GM23338 (cell line): ENCODE measurements at regions not wholly inside any gene's neighbourhood (a gene's known extent, or its start where the extent isn't known, plus 50 kb on each side); places are given as distances from the start of the nearest gene placed in this dataset.

ENCODE experiments used
- ATAC-seq: fragments of 200-7000 bp; cut with Tn5 transposase; 3 replicates; pipeline ENCODE4 v1.9.1; 2020
- DNase-seq: peaks from one replicate; pipeline ENCODE4 v3.0.0-alpha.2; 2015; ENCODE audit warnings: low spot score
- H2AFZ ChIP-seq: fragments of 200-600 bp; sonication (generic); 2 replicates; pipeline ENCODE4 v1.8.0; 2016; ENCODE audit warnings: antibody characterized with exemption, mild to moderate bottlenecking, moderate library complexity
- H3F3A ChIP-seq: fragments of 200-600 bp; sonication (generic); replicated peaks from 2 replicates; pipeline ENCODE4 v1.8.0; 2017; ENCODE audit warnings: antibody characterized with exemption, mixed run types, low read depth
- H3K27ac ChIP-seq: fragments of 200-600 bp; sonication (generic); 2 replicates; pipeline ENCODE4 v1.6.1; 2016; ENCODE audit warnings: low read depth
- H3K27me3 ChIP-seq: fragments of 200-600 bp; sonication (generic); 2 replicates; pipeline ENCODE4 v1.8.0; 2016; ENCODE audit warnings: mild to moderate bottlenecking, mixed run types, moderate library complexity; ENCODE audit not compliant: insufficient read depth
- H3K36me3 ChIP-seq: fragments of 200-600 bp; sonication (generic); 2 replicates; pipeline ENCODE4 v1.8.0; 2016; ENCODE audit warnings: mild to moderate bottlenecking; ENCODE audit not compliant: insufficient read depth
- H3K4me1 ChIP-seq: fragments of 200-600 bp; sonication (generic); 2 replicates; pipeline ENCODE4 v1.8.0; 2016; ENCODE audit warnings: mild to moderate bottlenecking, moderate library complexity; ENCODE audit not compliant: insufficient read depth
- H3K4me2 ChIP-seq: fragments of 200-600 bp; sonication (generic); 2 replicates; pipeline ENCODE4 v1.7.1; 2017; ENCODE audit warnings: mixed run types
- H3K4me3 ChIP-seq: fragments of 200-600 bp; sonication (generic); 2 replicates; pipeline ENCODE4 v1.6.1; 2016; ENCODE audit warnings: mixed run types
- H3K79me2 ChIP-seq: fragments of 200-600 bp; sonication (generic); replicated peaks from 2 replicates; pipeline ENCODE4 v1.8.0; 2017; ENCODE audit warnings: mild to moderate bottlenecking; ENCODE audit not compliant: insufficient read depth
- H3K9me2 ChIP-seq: fragments of 200-600 bp; sonication (generic); 2 replicates; pipeline ENCODE4 v1.8.0; 2017; ENCODE audit not compliant: insufficient read depth
- H4K20me1 ChIP-seq: fragments of 200-600 bp; sonication (generic); replicated peaks from 2 replicates; pipeline ENCODE4 v1.8.0; 2017; ENCODE audit warnings: mild to moderate bottlenecking; ENCODE audit not compliant: insufficient read depth
- H3K27ac Mint-ChIP-seq: 2 replicates; pipeline ENCODE4 v1.8.0; 2020; ENCODE audit warnings: inconsistent platforms, mild to moderate bottlenecking, moderate library complexity, mixed read lengths
- H3K27me3 Mint-ChIP-seq: 3 replicates; pipeline ENCODE4 v1.8.0; 2022; ENCODE audit warnings: low read depth, mild to moderate bottlenecking, moderate library complexity, mixed read lengths, inconsistent platforms; ENCODE audit not compliant: insufficient read depth, poor library complexity
- H3K36me3 Mint-ChIP-seq: 3 replicates; pipeline ENCODE4 v1.8.0; 2021; ENCODE audit warnings: low read depth, mild to moderate bottlenecking, inconsistent platforms, moderate library complexity, mixed read lengths
- H3K4me1 Mint-ChIP-seq: 3 replicates; pipeline ENCODE4 v1.8.0; 2020; ENCODE audit warnings: mild to moderate bottlenecking, inconsistent platforms, mixed read lengths
- H3K4me3 Mint-ChIP-seq: 3 replicates; pipeline ENCODE4 v1.8.0; 2021; ENCODE audit warnings: moderate library complexity, mild to moderate bottlenecking, inconsistent platforms, mixed read lengths
- H3K9me3 Mint-ChIP-seq: 3 replicates; pipeline ENCODE4 v1.8.0; 2020; ENCODE audit warnings: moderate library complexity, mild to moderate bottlenecking, inconsistent platforms, mixed read lengths
- CREB1 ChIP-seq: fragments of 250-450 bp; sonication (Bioruptor Pico); IDR thresholded peaks from 2 replicates; pipeline ENCODE4 v1.5.0; 2020; ENCODE audit warnings: low read depth, mild to moderate bottlenecking, moderate library complexity
- CTCF ChIP-seq, 2 experiments: fragments of 200-600 bp in 1 of 2; sonication (generic) in 1 of 2; conservative IDR thresholded peaks; 2 replicates each; pipeline versions ENCODE4 v1.5.1 to v1.6.1; 2016 to 2017; ENCODE audit warnings: antibody characterized with exemption in 2 of 2, low read depth in 2 of 2, mild to moderate bottlenecking in 2 of 2, moderate library complexity in 1 of 2
- ETS1 ChIP-seq: IDR thresholded peaks from 2 replicates; pipeline ENCODE4 v1.6.1; 2016; ENCODE audit warnings: antibody characterized with exemption
- EZH2 ChIP-seq: fragments of 200-600 bp; sonication (generic); IDR thresholded peaks from one replicate; pipeline ENCODE4 v1.8.0; 2017; ENCODE audit warnings: antibody characterized with exemption, mild to moderate bottlenecking, low read depth; ENCODE audit not compliant: unreplicated experiment
- EZH2phosphoT487 ChIP-seq: fragments of 200-600 bp; sonication (generic); IDR thresholded peaks from one replicate; pipeline ENCODE4 v1.8.1; 2018; ENCODE audit warnings: antibody characterized with exemption; ENCODE audit not compliant: unreplicated experiment
- JUNB ChIP-seq: IDR thresholded peaks from one replicate; pipeline ENCODE4 v1.6.1; 2016; ENCODE audit warnings: antibody characterized with exemption; ENCODE audit not compliant: unreplicated experiment
- NANOG ChIP-seq: IDR thresholded peaks from 2 replicates; pipeline ENCODE4 v1.6.1; 2016; ENCODE audit warnings: antibody characterized with exemption, borderline replicate concordance
- POLR2AphosphoS5 ChIP-seq: IDR thresholded peaks from 2 replicates; pipeline ENCODE4 v1.6.1; 2016; ENCODE audit warnings: antibody characterized with exemption, low read depth
- REST ChIP-seq: IDR thresholded peaks from one replicate; pipeline ENCODE4 v1.6.1; 2018; ENCODE audit warnings: antibody characterized with exemption; ENCODE audit not compliant: unreplicated experiment
- STAT1 ChIP-seq: IDR thresholded peaks from one replicate; pipeline ENCODE4 v1.6.1; 2016; ENCODE audit warnings: antibody characterized with exemption; ENCODE audit not compliant: unreplicated experiment
- ZNF114 ChIP-seq: fragments of 250-450 bp; sonication (Bioruptor Pico); IDR thresholded peaks from 2 replicates; pipeline ENCODE4 v1.5.0; 2020; ENCODE audit warnings: mild to moderate bottlenecking, moderate library complexity
- ZNF331 ChIP-seq: fragments of 250-450 bp; sonication (Bioruptor Pico); IDR thresholded peaks from 2 replicates; pipeline ENCODE4 v1.5.0; 2020; ENCODE audit warnings: low read depth, mild to moderate bottlenecking, moderate library complexity

GRCh38 chr3:174397848-174398247, 461.3 kb upstream of the NAALADL2 start:
- ATAC-seq (no peak), DNase-seq (peak; percentile 54)
- no peaks in the 10 kb centered on the region for H3K79me2 ChIP-seq
- Mint-ChIP-seq H3K36me3 (peaks cover 38% of the 10 kb centered on the region), H3K4me1 (0 out of 3 replicates have a peak, but pooled peaks cover 1% of the 10 kb centered on the region), H3K27me3 (no peaks in the 10 kb centered on the region), H3K4me3 (no peak overlapping the region), H3K27ac (no peak overlapping the region), H3K9me3 (peaks cover 5% of the 10 kb centered on the region; the same call in 2 of the 3 replicates)
- H3K9me2 ChIP-seq = no peaks in the 10 kb centered on the region
- no peak overlapping the region for H3K27ac ChIP-seq
- TF ChIP-seq CREB1 (CRISPR knock-in tag) = no peak
- no peak for TF ChIP-seq ZNF114 (CRISPR knock-in tag)
- TF ChIP-seq CTCF (conservative IDR thresholded peaks at IDR 0.05; ENCODE audit: low read depth in 2 of 2) = peak in 1 of 2 experiments; percentile 60
- no peak for TF ChIP-seq ZNF331 (CRISPR knock-in tag)
- no peak for TF ChIP-seq STAT1
- no peak overlapping the region for H2AFZ ChIP-seq
- no peaks in the 10 kb centered on the region for H3K36me3 ChIP-seq
- H3K27me3 ChIP-seq = no peaks in the 10 kb centered on the region
- no peaks in the 10 kb centered on the region for H3K4me1 ChIP-seq
- H3K4me2 ChIP-seq = no peak overlapping the region
- no peaks in the 10 kb centered on the region for H4K20me1 ChIP-seq
- H3K4me3 ChIP-seq = no peak overlapping the region
- H3F3A ChIP-seq = no peaks in the 10 kb centered on the region

- no peaks in the 10 kb centered on the region for H3K36me3 ChIP-seq
- H3K27me3 Mint-ChIP-seq = no peaks in the 10 kb centered on the region
- DNase-seq = no peak
- no peaks in the 10 kb centered on the region for H3F3A ChIP-seq
- no peak overlapping the region for H3K4me3 Mint-ChIP-seq
- no peak overlapping the region for H2AFZ ChIP-seq
- H3K4me3 ChIP-seq = no peak overlapping the region
- no peaks in the 10 kb centered on the region for H3K4me1 ChIP-seq
- H3K36me3 Mint-ChIP-seq = peaks cover 38% of the 10 kb centered on the region
- no peaks in the 10 kb centered on the region for H3K4me1 Mint-ChIP-seq
- H3K4me2 ChIP-seq = no peak overlapping the region
- no peak overlapping the region for H3K27ac Mint-ChIP-seq
- H3K79me2 ChIP-seq = no peaks in the 10 kb centered on the region
- peaks cover 5% of the 10 kb centered on the region; the same call in 2 of the 3 replicates for H3K9me3 Mint-ChIP-seq
- no peak for ATAC-seq
- no peaks in the 10 kb centered on the region for H4K20me1 ChIP-seq
- H3K9me2 ChIP-seq = no peaks in the 10 kb centered on the region
- H3K27ac ChIP-seq = no peak overlapping the region
- no peaks in the 10 kb centered on the region for H3K27me3 ChIP-seq
- no peak for TF ChIP-seq ETS1
- TF ChIP-seq REST = no peak
- no peak for TF ChIP-seq ZNF114 (CRISPR knock-in tag)
- TF ChIP-seq CREB1 (CRISPR knock-in tag) = no peak
- no peak for TF ChIP-seq ZNF331 (CRISPR knock-in tag)
- no peak for TF ChIP-seq CTCF (conservative IDR thresholded peaks at IDR 0.05; ENCODE audit: low read depth in 2 of 2)
- TF ChIP-seq EZH2 = no peak
- no peak for TF ChIP-seq NANOG
- TF ChIP-seq JUNB = no peak
- TF ChIP-seq POLR2AphosphoS5 = no peak
- no peak for TF ChIP-seq STAT1
- no peak for TF ChIP-seq EZH2phosphoT487
Observed at GRCh38 chr3:174398761-174399160, 460.4 kb upstream of the NAALADL2 start.
